Stimulated activated CD4-positive, alpha-beta T cell treated with anti-CD3 and anti-CD28 coated beads, TNF-alpha, amount 100 ng/mL, for 24 hours (primary cell): ENCODE measurements at regions not wholly inside any gene's neighbourhood (a gene's known extent, or its start where the extent isn't known, plus 50 kb on each side); places are given as distances from the start of the nearest gene placed in this dataset.
"Not testable (repeated sequence)": the region's sequence is repeated elsewhere in the genome, so short reads cannot be mapped to it uniquely, and the experiment has no call there.

Experiments
- DNase-seq, 3 experiments: peaks; one replicate each; pipeline ENCODE4 v3.0.0-alpha.2; 2020; ENCODE audit warnings: low read depth in 3 of 3

- DNase-seq: no peak
These were observed 232.5 kb downstream of the RFPL4B start for GRCh38 chr6:112579601-112580000.

GRCh38 chr6:112581015-112581414, 233.9 kb downstream of the RFPL4B start:
- no peak for DNase-seq

- DNase-seq: no peak
These were observed 243.2 kb downstream of the RFPL4B start for GRCh38 chr6:112590326-112590725.

DNA sequence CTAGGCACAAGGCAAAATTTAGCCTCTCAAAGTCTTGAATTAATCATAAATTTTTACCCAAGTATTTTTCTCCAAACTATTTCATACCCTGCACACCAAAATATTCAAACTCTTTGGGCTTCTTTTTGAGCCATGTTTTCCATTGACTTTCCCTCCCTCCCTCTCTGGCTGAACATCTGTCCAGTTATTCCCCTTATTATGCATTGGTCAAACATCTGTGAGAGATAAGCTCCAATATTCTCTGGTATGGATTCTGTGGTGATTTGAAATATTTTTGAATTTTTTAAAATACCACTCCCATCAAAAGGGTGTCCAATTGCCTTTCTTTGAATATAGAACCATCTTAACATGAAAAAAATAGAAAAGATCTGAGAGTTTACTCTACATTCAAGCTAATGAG, 244.2 kb downstream of the RFPL4B start:
- DNase-seq: no peak

DNA sequence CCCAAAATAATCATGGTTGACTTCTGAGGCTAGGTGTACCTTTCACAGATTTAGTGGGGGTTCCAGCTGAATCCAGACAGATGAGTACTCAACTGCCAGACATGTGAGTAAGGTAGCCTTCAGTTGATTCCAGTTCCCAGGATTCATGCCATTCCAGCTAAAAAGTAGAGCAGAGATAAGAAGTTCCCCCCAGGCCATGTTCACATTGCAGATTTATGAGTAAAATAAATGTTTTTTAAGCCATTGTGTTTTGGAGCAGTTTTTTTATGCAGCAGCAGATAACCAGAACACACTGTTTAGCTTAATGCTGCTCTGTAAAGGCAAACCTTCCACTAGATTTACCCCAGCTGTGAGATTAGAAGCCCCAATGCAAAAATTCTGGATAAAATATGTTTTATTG, 245.0 kb downstream of the RFPL4B start:
- no peak for DNase-seq

- DNase-seq: no peak
These were observed 247.9 kb downstream of the RFPL4B start for GRCh38 chr6:112594886-112595594.

- DNase-seq: no peak
These were observed 248.7 kb downstream of the RFPL4B start for GRCh38 chr6:112595841-112596240.

DNA sequence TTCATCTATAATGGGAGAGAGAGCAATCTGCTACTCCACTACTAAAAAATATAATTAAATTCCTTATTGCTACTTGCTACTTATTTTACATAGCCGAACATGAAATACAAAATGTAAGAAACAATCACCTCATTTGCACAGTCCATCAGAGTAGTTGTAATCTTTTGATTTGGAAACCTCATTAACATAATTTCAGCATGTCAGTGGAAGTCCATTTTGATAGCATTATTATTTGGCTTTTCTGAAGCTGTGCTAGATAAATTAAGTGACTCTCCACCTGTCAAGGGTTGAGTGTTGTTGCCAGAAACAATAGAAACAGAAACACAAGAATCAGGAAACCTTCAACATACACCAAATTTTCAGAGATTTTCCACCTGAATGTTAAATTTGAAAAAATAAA, 250.0 kb downstream of the RFPL4B start:
- no peak for DNase-seq

- no peak for DNase-seq
These were observed 253.0 kb downstream of the RFPL4B start for GRCh38 chr6:112600168-112600567.

GRCh38 chr6:112603726-112604125, 256.6 kb downstream of the RFPL4B start:
- DNase-seq: no peak

DNA sequence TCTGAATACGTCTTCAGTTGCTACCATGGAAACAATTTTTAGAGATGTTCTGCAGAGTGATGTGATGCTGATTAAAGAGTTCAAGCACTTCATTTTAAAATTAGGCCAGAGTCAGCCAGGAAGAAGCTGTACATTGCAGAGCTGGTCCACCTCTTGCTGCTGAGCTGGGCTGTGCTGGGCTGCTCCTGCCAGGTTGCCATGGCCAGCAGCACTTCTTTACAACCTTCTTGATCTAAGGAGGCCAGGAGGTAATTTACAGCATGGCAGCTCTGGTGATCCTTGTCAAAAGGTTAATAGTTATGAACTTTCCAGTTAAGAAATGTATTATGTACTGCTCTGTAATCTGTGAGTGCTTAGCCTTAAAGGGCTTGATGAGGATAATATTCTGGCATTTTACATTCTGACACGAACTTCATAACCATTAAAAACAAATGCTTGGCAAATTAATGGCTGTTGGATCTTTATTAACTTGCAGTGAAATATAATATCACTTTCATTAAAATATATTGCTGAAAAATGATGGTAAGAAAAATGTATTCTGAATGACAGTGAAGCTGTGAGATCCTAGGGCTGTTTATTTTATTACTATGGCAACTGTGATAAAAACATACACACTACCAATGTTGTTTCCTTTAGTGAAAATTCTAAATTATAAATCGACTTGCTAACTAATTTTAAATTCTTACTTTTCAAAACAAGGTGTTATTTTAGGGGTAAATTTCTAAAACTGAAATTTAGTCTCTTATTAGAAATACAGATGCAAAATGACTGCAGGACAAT, 259.7 kb downstream of the RFPL4B start:
- no peak for DNase-seq

DNA sequence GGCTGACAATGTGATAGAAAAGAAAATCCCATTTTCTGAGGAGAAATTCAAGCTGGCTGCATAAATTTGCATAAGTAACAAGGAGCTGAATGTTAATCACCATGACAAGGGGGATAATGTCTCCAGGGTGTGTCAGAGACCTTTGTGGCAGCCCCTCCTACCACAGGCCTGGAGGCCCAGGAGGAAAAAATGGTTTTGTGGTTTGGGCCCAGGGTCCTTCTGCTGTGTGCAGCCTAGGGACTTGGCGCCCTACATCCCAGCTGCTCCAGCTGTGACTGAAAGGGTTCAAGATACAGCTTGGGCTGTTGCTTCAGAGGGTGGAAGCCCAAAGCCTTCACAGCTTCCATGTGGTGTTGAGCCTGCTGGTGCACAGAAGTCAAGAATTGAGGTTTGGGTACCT, 261.8 kb downstream of the RFPL4B start:
- not testable (repeated sequence) for DNase-seq

GRCh38 chr6:112613410-112613809, 266.3 kb downstream of the RFPL4B start:
- DNase-seq: no peak

GRCh38 chr6:112618849-112619248, 271.7 kb downstream of the RFPL4B start:
- DNase-seq: no peak

GRCh38 chr6:112620812-112621569, 273.9 kb downstream of the RFPL4B start:
- no peak for DNase-seq

GRCh38 chr6:112622036-112622435, 274.9 kb downstream of the RFPL4B start:
- no peak for DNase-seq

DNA sequence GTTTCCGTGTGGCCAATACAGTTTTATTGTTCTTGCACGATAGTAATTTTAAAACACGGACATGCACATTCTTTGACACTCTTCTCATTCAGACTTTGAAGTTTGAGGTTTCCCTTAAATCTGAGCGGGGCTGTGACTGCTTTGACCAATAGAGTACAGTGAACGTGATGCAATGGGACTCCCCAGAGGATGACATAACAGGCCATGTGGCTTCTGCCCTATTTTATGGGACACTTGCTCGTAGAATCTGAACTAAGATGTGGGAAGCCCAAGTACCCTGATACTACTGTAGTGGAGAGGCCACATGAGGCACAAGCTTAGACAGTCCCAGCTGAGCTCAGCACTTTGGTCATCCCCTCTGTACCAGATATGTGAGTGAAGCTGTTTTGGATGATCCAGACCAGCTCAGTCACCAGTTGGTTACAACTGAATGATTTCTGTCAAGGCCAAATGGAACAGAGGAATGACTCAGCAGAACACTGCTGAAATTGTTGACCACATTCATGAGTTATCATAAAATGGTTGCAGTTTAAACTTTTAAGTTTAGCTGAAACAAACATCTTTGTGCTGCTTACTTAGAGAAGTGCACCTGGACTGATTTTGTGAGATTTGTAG, 279.4 kb downstream of the RFPL4B start:
- DNase-seq: no peak

DNA sequence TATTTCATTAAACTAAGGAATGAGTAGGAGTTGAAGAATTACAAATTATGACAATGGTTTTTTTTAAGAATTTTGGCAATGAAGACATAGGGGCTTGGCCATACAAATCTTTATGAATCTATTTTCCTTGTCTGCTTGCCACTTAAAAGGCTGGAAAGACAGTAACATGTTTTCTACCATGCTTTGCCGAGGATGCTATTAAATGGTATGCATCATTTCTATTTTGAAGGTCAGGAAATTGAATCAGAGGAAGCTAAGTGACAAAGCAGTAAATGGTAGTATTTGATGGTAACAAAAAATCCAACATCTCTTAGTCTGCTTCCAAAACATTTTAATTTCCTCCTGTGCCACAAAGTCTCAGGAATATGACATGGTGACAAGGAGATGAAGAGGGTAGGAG, 287.2 kb downstream of the RFPL4B start:
- no peak for DNase-seq

DNA sequence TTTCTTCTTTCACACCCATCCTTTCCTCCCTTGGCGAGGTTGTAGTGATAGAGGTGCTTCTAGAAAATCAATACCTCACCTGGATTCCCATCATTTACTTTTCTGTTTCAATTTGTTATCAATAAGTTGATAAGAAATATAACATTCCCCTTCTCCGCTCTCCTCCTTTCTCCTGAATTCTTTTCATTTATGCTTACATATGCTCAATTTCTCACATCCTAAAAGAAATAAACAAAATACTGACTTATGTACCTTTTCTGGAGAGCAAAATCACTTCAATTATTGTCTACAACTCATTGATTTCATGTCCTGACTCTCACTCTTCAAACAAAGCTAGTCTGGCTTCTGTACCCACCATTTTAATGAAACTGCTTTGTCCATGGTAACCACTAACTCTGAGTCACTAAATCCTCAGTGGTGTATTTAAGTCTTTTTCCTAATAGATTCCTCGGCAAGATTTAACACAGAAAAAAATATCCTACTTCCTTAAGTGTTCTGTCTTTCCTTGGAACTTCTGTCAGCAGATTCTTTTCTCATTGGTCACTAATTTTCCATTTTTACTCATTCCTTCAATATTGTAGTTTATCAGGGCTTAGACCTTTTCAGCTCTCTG, 289.6 kb downstream of the RFPL4B start:
- no peak for DNase-seq

- no peak for DNase-seq
These were observed 292.3 kb downstream of the RFPL4B start for GRCh38 chr6:112639391-112639831.

DNA sequence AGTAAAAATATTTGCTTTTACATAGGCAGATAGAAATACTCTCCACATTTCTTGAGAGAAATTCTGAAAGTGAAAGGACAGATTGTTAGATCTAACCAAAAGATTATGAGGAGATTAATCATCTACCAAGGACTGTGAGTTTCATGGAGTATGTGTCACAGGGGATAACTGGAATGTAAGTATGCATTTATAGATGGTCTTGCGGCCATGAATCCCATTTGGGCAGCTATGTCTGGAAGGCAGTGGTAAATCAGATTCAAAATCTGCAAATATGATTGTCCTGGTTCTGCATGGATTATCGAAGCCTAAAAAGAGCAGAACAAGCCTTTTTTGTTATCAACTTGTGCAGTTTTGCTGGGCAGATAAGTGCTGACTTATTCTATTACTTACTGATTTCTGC, 293.8 kb downstream of the RFPL4B start:
- DNase-seq: no peak

DNA sequence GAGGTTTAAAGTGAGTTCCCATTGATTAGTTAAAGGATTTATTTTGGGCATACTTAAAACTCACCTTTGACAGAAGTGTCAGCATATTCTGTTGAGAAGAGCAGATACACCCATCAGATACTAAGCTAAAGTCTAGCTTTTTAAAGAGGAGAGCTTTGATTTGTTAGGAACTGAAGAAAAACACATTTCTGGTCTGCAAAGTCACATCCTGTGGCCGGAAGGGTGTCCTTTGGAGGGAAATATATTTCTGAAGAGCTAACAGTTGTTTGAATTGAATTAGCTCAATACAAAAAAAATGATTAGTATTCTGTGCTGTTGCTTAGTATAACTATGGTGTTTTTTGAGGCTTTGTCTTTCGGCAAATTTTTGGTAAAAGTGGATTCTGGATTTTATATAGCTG, 302.7 kb downstream of the RFPL4B start:
- DNase-seq: no peak
